ENCODE measurements at regions not wholly inside any gene's neighbourhood (a gene's known extent, or its start where the extent isn't known, plus 50 kb on each side); places are given as distances from the start of the nearest gene placed in this dataset.

DNA sequence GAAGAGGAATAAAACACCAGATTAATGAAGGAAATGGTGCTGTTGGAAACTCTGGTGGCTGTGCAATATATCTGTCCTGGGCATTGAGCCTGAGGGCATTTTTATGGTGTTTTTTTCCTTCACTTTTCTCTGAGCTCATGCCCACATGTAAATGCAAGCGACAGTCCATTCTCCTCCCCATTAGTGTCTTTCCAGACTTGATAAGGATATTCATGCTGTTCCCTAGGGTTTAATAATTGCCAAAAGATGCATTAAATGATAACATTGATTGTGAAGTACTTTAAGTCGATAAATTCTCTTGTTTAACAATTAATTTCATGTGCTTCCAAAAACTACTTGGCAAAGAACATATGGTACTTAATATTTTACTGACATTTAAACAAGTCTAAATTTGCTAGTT lies 384.7 kb downstream of the MDFIC start:
- TF ChIP-seq, protein P1, sequence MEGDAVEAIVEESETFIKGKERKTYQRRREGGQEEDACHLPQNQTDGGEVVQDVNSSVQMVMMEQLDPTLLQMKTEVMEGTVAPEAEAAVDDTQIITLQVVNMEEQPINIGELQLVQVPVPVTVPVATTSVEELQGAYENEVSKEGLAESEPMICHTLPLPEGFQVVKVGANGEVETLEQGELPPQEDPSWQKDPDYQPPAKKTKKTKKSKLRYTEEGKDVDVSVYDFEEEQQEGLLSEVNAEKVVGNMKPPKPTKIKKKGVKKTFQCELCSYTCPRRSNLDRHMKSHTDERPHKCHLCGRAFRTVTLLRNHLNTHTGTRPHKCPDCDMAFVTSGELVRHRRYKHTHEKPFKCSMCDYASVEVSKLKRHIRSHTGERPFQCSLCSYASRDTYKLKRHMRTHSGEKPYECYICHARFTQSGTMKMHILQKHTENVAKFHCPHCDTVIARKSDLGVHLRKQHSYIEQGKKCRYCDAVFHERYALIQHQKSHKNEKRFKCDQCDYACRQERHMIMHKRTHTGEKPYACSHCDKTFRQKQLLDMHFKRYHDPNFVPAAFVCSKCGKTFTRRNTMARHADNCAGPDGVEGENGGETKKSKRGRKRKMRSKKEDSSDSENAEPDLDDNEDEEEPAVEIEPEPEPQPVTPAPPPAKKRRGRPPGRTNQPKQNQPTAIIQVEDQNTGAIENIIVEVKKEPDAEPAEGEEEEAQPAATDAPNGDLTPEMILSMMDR (IDR thresholded peaks at IDR 0.05; ENCODE audit: poor library complexity, severe bottlenecking): no peak
- TF ChIP-seq EZH2 (IDR thresholded peaks at IDR 0.05; ENCODE audit: borderline replicate concordance, insufficient read depth, low read length, poor library complexity, severe bottlenecking) (no peak), EP300 (conservative IDR thresholded peaks at IDR 0.05; ENCODE audit: poor library complexity, severe bottlenecking) (no peak)

Data from neural cell (in vitro differentiated cells).